ENCODE measurements at regions not wholly inside any gene's neighbourhood (a gene's known extent, or its start where the extent isn't known, plus 50 kb on each side); places are given as distances from the start of the nearest gene placed in this dataset.
A peak's percentile ranks its signal among the peaks of the same experiment; 100 is the strongest.
"Not testable (repeated sequence)": the region's sequence is repeated elsewhere in the genome, so short reads cannot be mapped to it uniquely, and the experiment has no call there.

DNA sequence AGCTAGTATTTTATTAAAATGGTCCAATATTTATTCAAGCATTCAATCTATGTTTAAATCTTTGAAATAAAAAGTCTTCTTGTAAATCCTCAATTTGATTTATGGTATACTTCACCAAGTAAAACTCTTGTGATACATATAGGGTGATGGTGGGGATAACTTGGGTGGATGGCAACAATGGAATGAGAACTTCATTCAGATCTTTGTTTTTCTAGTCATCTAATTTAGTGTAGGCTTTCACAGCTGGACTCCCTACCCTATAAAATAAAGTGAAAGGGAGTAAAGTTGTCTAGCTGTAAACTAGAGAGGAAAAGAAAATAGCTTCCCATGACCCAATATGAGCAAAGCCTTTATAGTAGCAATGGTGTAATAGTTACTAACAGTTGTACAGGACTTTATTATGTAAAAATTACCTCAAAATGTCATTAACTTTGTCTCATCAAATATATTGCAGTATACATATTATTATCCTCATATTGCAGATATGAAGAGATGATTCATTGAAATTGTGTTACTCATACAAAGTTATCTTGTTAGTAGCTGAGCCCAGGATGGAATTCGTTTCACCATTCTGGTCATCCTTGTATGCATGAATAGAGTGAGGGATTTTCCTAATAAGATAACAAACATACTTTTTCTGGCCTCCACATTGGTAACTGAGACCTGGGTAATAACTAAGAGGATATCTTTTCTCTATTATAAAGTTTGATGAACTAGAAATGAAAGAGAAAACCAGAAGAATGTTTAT, 1377.7 kb upstream of the ADGRL4 start:
- no peak for FAIRE-seq
- DNase-seq (ENCODE audit: low spot score): no peak

DNA sequence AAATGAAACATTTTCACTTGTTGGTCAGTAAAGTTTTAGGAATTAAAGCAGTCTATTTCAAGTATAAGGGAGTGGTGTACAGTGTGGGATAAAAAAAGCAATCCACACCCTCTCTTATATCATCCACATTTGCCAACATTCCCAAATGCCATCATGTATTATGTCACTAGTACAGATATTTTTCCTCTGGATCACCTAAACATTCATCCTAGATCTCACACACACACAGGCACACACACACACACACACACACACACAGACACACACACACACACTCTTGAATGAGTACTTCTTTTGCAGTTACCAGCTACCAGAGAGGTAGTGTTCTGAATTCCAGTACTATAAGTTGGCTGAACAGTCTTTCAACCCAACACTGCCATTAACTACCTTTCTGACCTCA, 1369.1 kb upstream of the ADGRL4 start:
- FAIRE-seq: no peak
- DNase-seq (ENCODE audit: low spot score): peak; percentile 63

DNA sequence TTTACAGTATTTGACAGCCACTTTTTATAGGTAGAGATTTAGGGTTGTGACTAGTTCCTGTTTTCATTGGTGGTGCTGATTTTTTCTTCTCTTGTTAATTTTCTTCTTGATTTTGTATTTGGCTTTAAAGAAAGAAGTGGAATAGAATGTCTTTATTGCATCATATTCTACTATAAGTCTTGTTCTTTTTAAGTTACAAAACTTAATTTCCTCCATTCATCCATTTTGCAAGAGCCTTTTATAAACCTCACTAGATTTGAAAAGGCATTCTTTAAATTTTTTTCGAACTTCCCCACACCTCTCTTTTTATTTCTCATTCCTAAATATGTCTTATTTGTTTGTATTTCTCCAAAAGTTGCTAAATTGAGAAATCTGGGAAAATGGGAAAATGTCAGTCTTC, 1368.6 kb upstream of the ADGRL4 start:
- FAIRE-seq: no peak
- no peak for DNase-seq (ENCODE audit: low spot score)

DNA sequence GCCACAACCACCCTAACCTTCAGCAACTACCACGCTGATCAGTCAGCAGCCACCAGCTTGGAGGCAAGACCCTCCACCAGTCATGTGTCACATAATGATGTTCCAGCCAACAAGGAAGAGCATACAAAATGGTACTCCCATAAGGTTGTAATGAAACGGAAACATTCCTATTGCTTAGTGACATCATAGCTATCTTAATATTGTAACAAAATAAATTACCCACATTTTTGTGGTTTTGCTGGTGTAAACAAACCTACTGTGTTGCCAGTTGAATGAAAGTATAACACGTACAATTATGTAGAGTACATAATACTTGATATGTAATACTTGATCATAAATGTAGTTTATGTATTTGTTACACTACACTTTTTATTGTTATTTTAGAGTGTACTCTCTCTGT, 1363.2 kb upstream of the ADGRL4 start:
- DNase-seq (ENCODE audit: low spot score): no peak
- no peak for FAIRE-seq

- DNase-seq (ENCODE audit: low spot score): no peak
- no peak for FAIRE-seq
Measured at GRCh38 chr1:80367058-80367457, 1360.5 kb upstream of the ADGRL4 start.

DNA sequence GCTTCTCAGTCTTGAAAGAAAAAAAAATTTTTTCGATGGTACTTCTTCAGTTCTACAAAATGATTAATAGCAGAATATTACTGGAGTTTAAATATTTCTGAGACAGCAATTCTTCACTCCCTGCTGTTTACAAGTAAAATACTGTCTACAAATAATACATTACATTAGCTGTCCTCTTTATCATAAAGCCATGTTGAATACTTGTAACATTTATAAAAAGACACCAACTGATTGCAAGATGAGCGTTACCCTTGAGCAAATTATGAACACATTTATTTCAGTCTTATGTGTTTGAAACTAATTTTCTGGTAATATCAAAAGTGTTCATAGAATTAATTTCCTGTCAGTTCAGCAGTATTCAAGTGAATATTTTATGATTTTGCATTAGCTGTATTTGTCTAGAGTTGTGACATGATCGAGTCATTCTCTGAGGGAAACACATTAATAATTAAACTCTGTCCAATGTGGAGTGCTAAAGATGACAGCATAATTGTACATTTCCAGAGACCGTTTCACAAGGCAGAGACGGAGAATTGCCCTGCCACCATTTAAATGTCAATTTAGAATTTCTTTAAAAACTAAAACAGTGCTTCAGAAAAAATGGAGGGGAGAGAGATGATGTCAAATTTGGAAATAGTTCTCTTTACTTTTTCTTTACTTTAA, 1359.0 kb upstream of the ADGRL4 start:
- peak; percentile 71 for FAIRE-seq

DNA sequence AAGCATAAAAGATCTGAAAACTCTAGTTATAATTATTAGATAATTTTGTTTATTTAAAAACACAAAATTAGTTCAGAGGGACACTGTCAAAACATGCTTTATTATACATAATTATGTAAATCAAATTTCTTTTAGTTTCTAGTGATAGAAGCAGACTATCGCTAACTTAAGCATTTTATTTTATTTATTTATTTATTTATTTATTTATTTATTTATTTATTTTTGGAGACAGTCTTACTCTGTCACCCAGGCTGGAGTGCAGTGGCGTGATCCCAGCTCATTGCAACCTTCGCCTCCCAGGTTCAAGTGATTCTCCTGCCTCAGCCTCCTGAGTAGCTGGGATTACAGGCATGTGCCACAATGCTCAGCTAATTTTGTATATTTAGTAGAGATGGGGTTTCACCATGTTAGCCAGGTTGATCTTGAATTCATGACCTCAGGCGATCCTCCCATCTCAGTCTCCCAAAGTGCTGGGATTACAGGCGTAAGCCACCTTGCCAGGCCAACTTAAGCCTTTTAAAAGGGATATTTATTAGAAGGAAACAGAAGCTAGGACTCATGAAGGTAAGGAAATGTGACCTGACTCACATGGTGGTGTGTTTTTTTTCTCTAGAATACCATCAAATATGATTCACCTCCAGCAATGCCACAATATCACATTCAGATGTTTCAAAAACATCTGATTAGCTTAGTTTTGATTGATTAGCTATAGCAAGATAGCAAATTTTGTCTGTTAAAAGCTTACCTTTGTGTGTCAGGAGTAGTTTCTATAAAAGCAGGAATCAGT, 1357.4 kb upstream of the ADGRL4 start:
- DNase-seq (ENCODE audit: low spot score): no peak
- FAIRE-seq: no peak

More for the DNA sequence above, 1359.0 kb upstream of the ADGRL4 start:
- peak; percentile 24 for DNase-seq (ENCODE audit: low spot score)

- DNase-seq (ENCODE audit: low spot score) (no peak), FAIRE-seq (no peak)
Measured at GRCh38 chr1:80359666-80360065, 1353.1 kb upstream of the ADGRL4 start.

GRCh38 chr1:80349218-80349617, 1342.7 kb upstream of the ADGRL4 start:
- no peak for DNase-seq (ENCODE audit: low spot score)
- FAIRE-seq: no peak

DNA sequence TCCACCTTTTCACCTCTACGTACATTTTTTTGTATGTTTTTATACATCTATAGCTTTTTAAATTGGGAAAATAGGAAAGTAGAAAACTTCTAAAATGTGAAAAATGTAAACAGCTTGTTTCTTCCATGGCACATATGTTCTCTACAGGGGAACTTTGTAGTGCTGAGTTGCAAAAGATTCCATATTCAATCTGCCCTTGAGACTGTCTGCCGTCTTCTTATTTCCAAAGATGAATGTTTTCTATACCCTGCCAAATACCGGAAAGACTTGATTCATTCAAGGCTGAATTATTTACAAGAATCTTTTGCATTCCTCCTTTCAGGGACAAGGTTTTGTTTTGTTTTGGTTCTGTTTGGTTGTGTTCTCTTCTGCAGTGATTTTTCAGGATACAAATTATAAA, 1334.5 kb upstream of the ADGRL4 start:
- FAIRE-seq (no peak), DNase-seq (ENCODE audit: low spot score) (no peak)

GRCh38 chr1:80318108-80318507, 1311.6 kb upstream of the ADGRL4 start:
- no peak for FAIRE-seq
- no peak for DNase-seq (ENCODE audit: low spot score)

- FAIRE-seq (no peak), DNase-seq (ENCODE audit: low spot score) (no peak)
Measured at GRCh38 chr1:80310703-80311245, 1304.2 kb upstream of the ADGRL4 start.

GRCh38 chr1:80305466-80305865, 1298.9 kb upstream of the ADGRL4 start:
- DNase-seq (ENCODE audit: low spot score) (no peak), FAIRE-seq (no peak)

- FAIRE-seq (no peak), DNase-seq (ENCODE audit: low spot score) (no peak)
Measured at GRCh38 chr1:80293818-80294217, 1287.3 kb upstream of the ADGRL4 start.

GRCh38 chr1:80288750-80289149, 1282.2 kb upstream of the ADGRL4 start:
- not testable (repeated sequence) for DNase-seq (ENCODE audit: low spot score); FAIRE-seq

GRCh38 chr1:80282536-80282935, 1276.0 kb upstream of the ADGRL4 start:
- DNase-seq (ENCODE audit: low spot score) (no peak), FAIRE-seq (no peak)

GRCh38 chr1:80278936-80279335, 1272.4 kb upstream of the ADGRL4 start:
- DNase-seq (ENCODE audit: low spot score): no peak
- no peak for FAIRE-seq

- DNase-seq (ENCODE audit: low spot score) (no peak), FAIRE-seq (no peak)
Measured at GRCh38 chr1:80274256-80274655, 1267.7 kb upstream of the ADGRL4 start.

DNA sequence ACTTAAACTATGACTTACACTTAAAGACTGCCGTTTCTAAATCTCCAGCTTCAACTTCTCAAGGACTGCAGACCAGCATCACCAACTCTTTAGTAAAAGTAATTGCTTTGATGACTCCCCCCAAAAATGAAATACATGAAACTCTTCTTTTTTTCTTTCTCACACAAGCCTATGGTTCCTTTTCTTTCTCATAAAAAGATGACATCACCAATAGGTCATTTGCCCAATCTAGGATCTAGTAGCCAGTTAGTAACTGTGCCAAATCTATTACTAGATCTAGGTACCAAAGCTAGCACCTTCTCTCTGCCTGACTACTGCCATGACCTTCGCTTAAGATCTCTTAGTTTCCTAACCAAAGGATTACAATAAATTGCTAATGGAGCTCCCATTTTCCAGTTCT, 1266.0 kb upstream of the ADGRL4 start:
- FAIRE-seq (no peak), DNase-seq (ENCODE audit: low spot score) (no peak)

GRCh38 chr1:80258659-80259058, 1252.1 kb upstream of the ADGRL4 start:
- FAIRE-seq: no peak
- no peak for DNase-seq (ENCODE audit: low spot score)

- no peak for FAIRE-seq
- no peak for DNase-seq (ENCODE audit: low spot score)
Measured at GRCh38 chr1:80251591-80251990, 1245.1 kb upstream of the ADGRL4 start.

DNA sequence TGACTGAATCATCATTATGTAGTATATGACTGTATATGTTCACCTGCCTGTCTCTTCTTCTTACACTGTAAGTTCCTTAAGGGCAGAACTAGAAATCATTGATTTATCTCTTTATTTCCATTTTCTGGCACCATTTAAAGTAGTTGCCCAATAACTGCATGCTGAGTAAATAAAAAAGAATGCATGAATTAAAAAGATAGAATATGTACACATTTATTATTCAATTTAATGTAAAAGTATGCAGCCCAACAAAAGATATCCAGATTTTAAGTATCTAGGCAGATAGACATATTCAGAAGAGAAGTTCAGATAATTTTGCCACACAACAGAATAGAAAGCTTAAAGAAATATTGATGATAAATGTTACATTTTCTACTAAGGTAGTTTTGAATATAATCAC, 1244.6 kb upstream of the ADGRL4 start:
- FAIRE-seq (no peak), DNase-seq (ENCODE audit: low spot score) (no peak)

All from RCC 7860 (cell line).